ENCODE measurements at regions not wholly inside any gene's neighbourhood (a gene's known extent, or its start where the extent isn't known, plus 50 kb on each side); places are given as distances from the start of the nearest gene placed in this dataset.

- H3K27ac Mint-ChIP-seq: no peak overlapping the region
- H3K9me3 Mint-ChIP-seq: peaks cover 14% of the 10 kb centered on the region
- DNase-seq: no peak
- no peak overlapping the region for H3K4me3 Mint-ChIP-seq
- no peaks in the 10 kb centered on the region for H3K36me3 Mint-ChIP-seq (ENCODE audit: low read depth)
- H3K27me3 Mint-ChIP-seq (ENCODE audit: low read depth, poor library complexity): no peaks in the 10 kb centered on the region
- no peak for TF ChIP-seq CTCF (IDR thresholded peaks at IDR 0.05)
- H3K4me1 Mint-ChIP-seq: no peaks in the 10 kb centered on the region
Measured at GRCh38 chr13:86429756-86430155, 630.5 kb upstream of the SLITRK6 start.

- DNase-seq: no peak
- H3K4me1 Mint-ChIP-seq: no peaks in the 10 kb centered on the region
- H3K4me3 Mint-ChIP-seq: no peak overlapping the region
- H3K27me3 Mint-ChIP-seq (ENCODE audit: low read depth, poor library complexity): no peaks in the 10 kb centered on the region
- H3K9me3 Mint-ChIP-seq: peaks cover 16% of the 10 kb centered on the region
- no peak overlapping the region for H3K27ac Mint-ChIP-seq
- TF ChIP-seq CTCF (IDR thresholded peaks at IDR 0.05): no peak
- no peaks in the 10 kb centered on the region for H3K36me3 Mint-ChIP-seq (ENCODE audit: low read depth)
Measured at GRCh38 chr13:86438034-86438433, 638.8 kb upstream of the SLITRK6 start.

GRCh38 chr13:86445206-86445605 lies 646.0 kb upstream of the SLITRK6 start:
- Mint-ChIP-seq H3K9me3 (no peaks in the 10 kb centered on the region), H3K36me3 (ENCODE audit: low read depth) (no peaks in the 10 kb centered on the region), H3K4me1 (no peaks in the 10 kb centered on the region), H3K27ac (no peak overlapping the region), H3K4me3 (no peak overlapping the region), H3K27me3 (ENCODE audit: low read depth, poor library complexity) (no peaks in the 10 kb centered on the region)
- TF ChIP-seq CTCF (IDR thresholded peaks at IDR 0.05): no peak
- DNase-seq: no peak

GRCh38 chr13:86445672-86446071 lies 646.5 kb upstream of the SLITRK6 start:
- DNase-seq: no peak
- Mint-ChIP-seq H3K9me3 (no peaks in the 10 kb centered on the region), H3K4me1 (no peaks in the 10 kb centered on the region), H3K27ac (no peak overlapping the region), H3K27me3 (ENCODE audit: low read depth, poor library complexity) (no peaks in the 10 kb centered on the region), H3K36me3 (ENCODE audit: low read depth) (no peaks in the 10 kb centered on the region), H3K4me3 (no peak overlapping the region)
- no peak for TF ChIP-seq CTCF (IDR thresholded peaks at IDR 0.05)

- Mint-ChIP-seq H3K9me3 (no peaks in the 10 kb centered on the region), H3K27ac (no peak overlapping the region), H3K4me3 (no peak overlapping the region), H3K27me3 (ENCODE audit: low read depth, poor library complexity) (no peaks in the 10 kb centered on the region), H3K4me1 (no peaks in the 10 kb centered on the region), H3K36me3 (ENCODE audit: low read depth) (no peaks in the 10 kb centered on the region)
- TF ChIP-seq CTCF (IDR thresholded peaks at IDR 0.05): no peak
- peak; percentile 8 for DNase-seq
Measured at GRCh38 chr13:86446311-86446710, 647.1 kb upstream of the SLITRK6 start.

GRCh38 chr13:86447479-86447878 lies 648.3 kb upstream of the SLITRK6 start:
- no peak for DNase-seq
- H3K36me3 Mint-ChIP-seq (ENCODE audit: low read depth): no peaks in the 10 kb centered on the region
- H3K27ac Mint-ChIP-seq: no peak overlapping the region
- no peak for TF ChIP-seq CTCF (IDR thresholded peaks at IDR 0.05)
- no peaks in the 10 kb centered on the region for H3K9me3 Mint-ChIP-seq
- H3K27me3 Mint-ChIP-seq (ENCODE audit: low read depth, poor library complexity): no peaks in the 10 kb centered on the region
- H3K4me1 Mint-ChIP-seq: no peaks in the 10 kb centered on the region
- no peak overlapping the region for H3K4me3 Mint-ChIP-seq
